ENCODE measurements at regions not wholly inside any gene's neighbourhood (a gene's known extent, or its start where the extent isn't known, plus 50 kb on each side); places are given as distances from the start of the nearest gene placed in this dataset.

DNA sequence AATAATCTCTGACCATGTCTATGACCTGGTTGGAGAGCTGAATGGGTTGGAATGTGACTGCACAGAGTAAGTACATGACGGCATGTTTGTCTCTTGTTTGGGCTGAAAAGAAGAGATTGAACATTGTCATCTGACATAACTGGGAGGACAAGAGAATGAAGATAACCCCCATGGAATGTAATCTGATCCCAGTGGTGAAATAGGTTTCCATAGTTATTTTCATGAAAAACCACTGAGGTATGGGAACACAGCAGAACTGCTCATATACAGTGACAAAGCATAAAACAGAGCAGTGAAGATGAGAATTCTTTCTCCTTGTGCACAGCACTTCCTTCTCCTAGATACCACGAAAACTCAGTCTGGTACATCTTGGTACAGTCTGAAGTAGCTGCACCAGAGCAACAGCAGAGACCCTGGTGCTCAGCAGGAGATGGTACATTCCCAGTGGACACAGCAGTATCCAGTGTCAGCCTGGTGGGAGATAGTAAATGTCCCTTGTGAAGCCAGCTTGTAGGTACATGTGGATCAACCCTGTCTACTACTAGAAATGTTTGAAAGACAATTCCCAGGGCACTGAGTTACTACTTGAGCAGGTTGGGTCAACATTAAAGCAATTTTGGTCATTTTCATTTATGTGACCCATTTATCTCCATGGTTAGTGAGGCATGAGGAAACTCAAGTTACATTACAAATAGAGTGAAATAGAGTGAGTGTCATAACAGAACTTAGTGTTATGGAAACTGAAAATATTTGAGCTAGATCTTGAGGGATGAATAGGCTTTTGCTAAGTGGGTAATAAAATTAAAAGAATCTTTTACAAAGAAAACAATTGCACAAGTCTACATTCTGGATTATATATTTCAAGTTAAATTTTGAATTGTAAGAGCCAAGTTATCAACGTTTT, 178.3 kb downstream of the SUCNR1 start:
- H3K4me2 ChIP-seq (ENCODE audit: low read depth, low read length, poor library complexity, severe bottlenecking) = no peak overlapping the region
- no peaks in the 10 kb centered on the region for H3K79me2 ChIP-seq (ENCODE audit: low read length)

DNA sequence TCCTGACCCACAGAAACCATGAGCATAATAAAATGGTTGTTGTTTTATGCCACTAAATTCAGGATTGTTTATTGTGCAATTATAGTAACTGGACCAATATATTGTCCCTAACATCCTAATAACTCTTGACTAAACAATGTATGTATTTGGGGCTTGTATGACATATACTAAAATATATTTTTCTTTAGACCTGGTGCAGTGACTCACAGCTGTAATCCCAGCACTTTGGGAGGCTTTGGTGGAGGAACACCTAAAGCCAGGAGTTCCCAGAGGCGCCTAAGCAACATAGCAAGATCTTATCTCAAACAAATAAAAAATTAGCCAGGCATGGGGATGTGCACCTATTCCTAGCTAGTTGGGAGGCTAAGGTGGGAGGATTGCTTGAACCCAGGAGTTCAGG, 180.4 kb downstream of the SUCNR1 start:
- DNase-seq = no peak
- Histone ChIP-seq H3K9me3 (ENCODE audit: low read length) (no peaks in the 10 kb centered on the region), H2AFZ (ENCODE audit: low read length) (no peak overlapping the region), H3K27me3 (ENCODE audit: low read length) (no peaks in the 10 kb centered on the region), H3K9ac (ENCODE audit: low read length) (no peak overlapping the region), H3K79me2 (ENCODE audit: low read length) (no peaks in the 10 kb centered on the region), H3K4me1 (ENCODE audit: low read length) (no peaks in the 10 kb centered on the region), H3K4me2 (ENCODE audit: low read depth, low read length, poor library complexity, severe bottlenecking) (no peak overlapping the region), H3K9me2 (replicated peaks; ENCODE audit: insufficient read depth, low read length) (no peaks in the 10 kb centered on the region), H3K4me3 (ENCODE audit: low read length) (no peak overlapping the region), H3K36me3 (ENCODE audit: insufficient read depth, low read length) (no peaks in the 10 kb centered on the region), H4K20me1 (ENCODE audit: insufficient read depth, low read depth, low read length) (no peaks in the 10 kb centered on the region), H3K27ac (ENCODE audit: low read length) (no peak overlapping the region)

More for the DNA sequence above, 178.3 kb downstream of the SUCNR1 start:
- Histone ChIP-seq H3K9ac (ENCODE audit: low read length) (no peak overlapping the region), H3K9me3 (ENCODE audit: low read length) (no peaks in the 10 kb centered on the region), H3K4me1 (ENCODE audit: low read length) (no peaks in the 10 kb centered on the region), H3K27me3 (ENCODE audit: low read length) (no peaks in the 10 kb centered on the region), H3K9me2 (replicated peaks; ENCODE audit: insufficient read depth, low read length) (no peaks in the 10 kb centered on the region), H4K20me1 (ENCODE audit: insufficient read depth, low read depth, low read length) (no peaks in the 10 kb centered on the region), H2AFZ (ENCODE audit: low read length) (no peak overlapping the region), H3K4me3 (ENCODE audit: low read length) (no peak overlapping the region), H3K27ac (ENCODE audit: low read length) (no peak overlapping the region), H3K36me3 (ENCODE audit: insufficient read depth, low read length) (no peaks in the 10 kb centered on the region)
- DNase-seq = no peak

DNA sequence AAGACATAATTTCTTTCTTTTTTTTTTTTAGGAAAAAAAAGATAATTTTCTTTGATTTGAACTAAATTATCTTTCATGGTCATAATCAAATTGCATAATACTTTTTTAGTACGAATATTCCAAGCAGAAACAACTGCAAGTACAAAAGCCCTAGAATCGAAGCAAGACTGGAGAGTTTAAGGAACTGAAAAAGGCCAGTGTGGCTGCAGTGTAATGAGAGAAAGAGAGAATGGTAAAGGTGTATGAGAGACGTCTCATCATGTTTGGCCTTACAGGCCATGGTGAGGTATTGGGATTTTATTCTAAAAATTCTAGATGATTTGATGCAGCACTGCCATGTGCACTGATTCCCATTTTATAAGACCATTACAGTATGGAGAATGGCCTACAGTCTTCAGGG, 180.9 kb downstream of the SUCNR1 start:
- H3K4me2 ChIP-seq (ENCODE audit: low read depth, low read length, poor library complexity, severe bottlenecking) = no peak overlapping the region
- H3K4me1 ChIP-seq (ENCODE audit: low read length) = no peaks in the 10 kb centered on the region
- H3K27me3 ChIP-seq (ENCODE audit: low read length) = no peaks in the 10 kb centered on the region
- no peak overlapping the region for H2AFZ ChIP-seq (ENCODE audit: low read length)
- no peaks in the 10 kb centered on the region for H3K79me2 ChIP-seq (ENCODE audit: low read length)
- DNase-seq = no peak
- H3K9me3 ChIP-seq (ENCODE audit: low read length) = no peaks in the 10 kb centered on the region
- no peak overlapping the region for H3K27ac ChIP-seq (ENCODE audit: low read length)
- H3K4me3 ChIP-seq (ENCODE audit: low read length) = no peak overlapping the region
- no peaks in the 10 kb centered on the region for H4K20me1 ChIP-seq (ENCODE audit: insufficient read depth, low read depth, low read length)
- no peaks in the 10 kb centered on the region for H3K9me2 ChIP-seq (replicated peaks; ENCODE audit: insufficient read depth, low read length)
- H3K36me3 ChIP-seq (ENCODE audit: insufficient read depth, low read length) = no peaks in the 10 kb centered on the region
- H3K9ac ChIP-seq (ENCODE audit: low read length) = no peak overlapping the region

DNA sequence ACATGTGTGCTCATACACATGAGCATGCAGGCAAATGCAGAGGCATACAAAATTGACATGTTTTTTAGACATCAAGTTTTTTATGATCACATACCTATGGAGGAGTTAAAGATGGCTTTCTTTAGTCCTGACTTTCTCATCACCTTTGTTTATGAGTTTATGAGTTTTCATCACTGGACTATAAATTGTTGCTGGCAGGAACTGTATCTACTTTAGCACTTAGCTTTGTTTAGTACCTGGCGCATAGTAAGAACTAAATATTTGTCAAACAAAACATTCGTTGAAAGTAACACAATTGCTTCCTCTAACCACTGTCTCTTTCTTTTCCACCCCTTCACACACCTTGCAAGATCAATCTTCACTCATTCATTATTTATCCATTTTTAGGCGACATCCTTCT, 182.6 kb downstream of the SUCNR1 start:
- no peak overlapping the region for H3K4me3 ChIP-seq (ENCODE audit: low read length)
- no peaks in the 10 kb centered on the region for H3K4me1 ChIP-seq (ENCODE audit: low read length)

DNA sequence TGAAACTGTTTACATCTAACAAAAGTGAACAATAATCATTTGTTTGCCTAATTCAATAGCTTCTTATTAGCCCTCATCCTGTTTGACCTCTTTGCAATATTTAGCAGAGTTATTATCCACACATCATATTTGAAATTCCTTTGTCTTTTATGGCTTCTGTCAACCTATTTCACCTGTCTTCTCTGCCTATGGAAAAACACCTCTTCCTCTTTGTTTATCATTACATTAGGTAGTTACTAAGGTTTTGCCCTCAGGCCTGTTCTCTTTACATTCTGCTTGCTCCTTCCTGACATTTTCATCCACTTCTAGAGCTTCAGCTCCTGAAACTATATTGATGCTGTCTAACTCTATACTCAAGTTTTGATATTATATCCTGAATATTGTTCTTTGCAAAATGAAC, 183.0 kb downstream of the SUCNR1 start:
- Histone ChIP-seq H3K4me2 (ENCODE audit: low read depth, low read length, poor library complexity, severe bottlenecking) (no peak overlapping the region), H3K27me3 (ENCODE audit: low read length) (no peaks in the 10 kb centered on the region), H3K9ac (ENCODE audit: low read length) (no peak overlapping the region), H3K4me3 (ENCODE audit: low read length) (no peak overlapping the region), H3K4me1 (ENCODE audit: low read length) (no peaks in the 10 kb centered on the region), H3K9me3 (ENCODE audit: low read length) (no peaks in the 10 kb centered on the region), H3K36me3 (ENCODE audit: insufficient read depth, low read length) (no peaks in the 10 kb centered on the region), H4K20me1 (ENCODE audit: insufficient read depth, low read depth, low read length) (no peaks in the 10 kb centered on the region), H3K79me2 (ENCODE audit: low read length) (no peaks in the 10 kb centered on the region), H3K27ac (ENCODE audit: low read length) (no peak overlapping the region), H3K9me2 (replicated peaks; ENCODE audit: insufficient read depth, low read length) (no peaks in the 10 kb centered on the region), H2AFZ (ENCODE audit: low read length) (no peak overlapping the region)
- DNase-seq = no peak

More for the DNA sequence above, 182.6 kb downstream of the SUCNR1 start:
- no peak for DNase-seq
- Histone ChIP-seq H4K20me1 (ENCODE audit: insufficient read depth, low read depth, low read length) (no peaks in the 10 kb centered on the region), H3K36me3 (ENCODE audit: insufficient read depth, low read length) (no peaks in the 10 kb centered on the region), H3K27ac (ENCODE audit: low read length) (no peak overlapping the region), H3K9me2 (replicated peaks; ENCODE audit: insufficient read depth, low read length) (no peaks in the 10 kb centered on the region), H3K27me3 (ENCODE audit: low read length) (no peaks in the 10 kb centered on the region), H3K9me3 (ENCODE audit: low read length) (no peaks in the 10 kb centered on the region), H3K79me2 (ENCODE audit: low read length) (no peaks in the 10 kb centered on the region), H3K4me2 (ENCODE audit: low read depth, low read length, poor library complexity, severe bottlenecking) (no peak overlapping the region), H3K9ac (ENCODE audit: low read length) (no peak overlapping the region), H2AFZ (ENCODE audit: low read length) (no peak overlapping the region)

DNA sequence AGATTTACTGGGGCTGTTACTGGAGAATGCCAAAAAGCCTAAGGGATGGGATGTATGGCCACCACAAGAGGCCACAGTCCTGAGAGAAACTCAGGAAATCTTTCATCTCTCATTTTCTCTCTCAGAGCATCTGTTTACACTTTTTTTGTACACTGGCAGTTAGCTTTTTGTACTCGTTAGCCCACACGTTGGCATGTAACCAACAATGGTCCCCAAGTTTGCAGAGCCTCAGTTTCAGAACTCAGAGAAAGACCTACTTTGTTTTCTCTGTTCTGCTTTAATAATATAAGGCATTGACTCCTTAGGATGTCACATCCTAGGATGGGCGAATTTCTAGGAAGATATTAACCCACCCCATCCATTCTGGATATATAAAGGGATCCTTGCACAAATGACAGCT, 183.5 kb downstream of the SUCNR1 start:
- no peaks in the 10 kb centered on the region for H3K36me3 ChIP-seq (ENCODE audit: insufficient read depth, low read length)
- no peaks in the 10 kb centered on the region for H3K27me3 ChIP-seq (ENCODE audit: low read length)
- DNase-seq = no peak
- H3K79me2 ChIP-seq (ENCODE audit: low read length) = no peaks in the 10 kb centered on the region
- H3K9me2 ChIP-seq (replicated peaks; ENCODE audit: insufficient read depth, low read length) = no peaks in the 10 kb centered on the region
- H4K20me1 ChIP-seq (ENCODE audit: insufficient read depth, low read depth, low read length) = no peaks in the 10 kb centered on the region
- H3K4me1 ChIP-seq (ENCODE audit: low read length) = no peaks in the 10 kb centered on the region
- no peak overlapping the region for H2AFZ ChIP-seq (ENCODE audit: low read length)
- H3K4me2 ChIP-seq (ENCODE audit: low read depth, low read length, poor library complexity, severe bottlenecking) = no peak overlapping the region
- no peak overlapping the region for H3K9ac ChIP-seq (ENCODE audit: low read length)
- no peak overlapping the region for H3K4me3 ChIP-seq (ENCODE audit: low read length)
- no peaks in the 10 kb centered on the region for H3K9me3 ChIP-seq (ENCODE audit: low read length)
- no peak overlapping the region for H3K27ac ChIP-seq (ENCODE audit: low read length)

DNA sequence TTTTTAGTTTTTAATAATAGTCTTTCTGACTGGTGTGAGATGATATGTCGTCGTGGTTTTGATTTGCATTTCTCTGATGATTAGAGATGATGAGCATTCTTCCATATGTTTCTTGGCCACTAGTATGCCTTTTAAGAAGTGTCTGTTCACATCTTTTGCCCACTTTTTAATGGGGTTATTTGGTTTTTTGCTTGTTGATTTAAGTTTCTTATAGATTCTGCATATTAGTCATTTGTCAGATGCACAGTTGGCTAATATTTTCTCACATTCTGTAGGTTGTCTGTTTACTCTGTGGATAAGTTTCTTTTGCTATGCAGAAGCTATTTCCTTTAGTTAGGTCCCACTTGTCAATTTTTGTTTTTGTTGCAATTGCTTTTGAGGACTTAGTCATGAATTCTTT, 185.4 kb downstream of the SUCNR1 start:
- Histone ChIP-seq H3K79me2 (ENCODE audit: low read length) (no peaks in the 10 kb centered on the region), H3K27ac (ENCODE audit: low read length) (no peak overlapping the region), H2AFZ (ENCODE audit: low read length) (no peak overlapping the region), H3K27me3 (ENCODE audit: low read length) (no peaks in the 10 kb centered on the region), H3K9me2 (replicated peaks; ENCODE audit: insufficient read depth, low read length) (no peaks in the 10 kb centered on the region), H3K4me3 (ENCODE audit: low read length) (no peak overlapping the region), H3K36me3 (ENCODE audit: insufficient read depth, low read length) (no peaks in the 10 kb centered on the region), H3K9me3 (ENCODE audit: low read length) (no peaks in the 10 kb centered on the region), H3K4me2 (ENCODE audit: low read depth, low read length, poor library complexity, severe bottlenecking) (no peak overlapping the region), H4K20me1 (ENCODE audit: insufficient read depth, low read depth, low read length) (no peaks in the 10 kb centered on the region), H3K9ac (ENCODE audit: low read length) (no peak overlapping the region), H3K4me1 (ENCODE audit: low read length) (no peaks in the 10 kb centered on the region)
- DNase-seq = no peak

DNA sequence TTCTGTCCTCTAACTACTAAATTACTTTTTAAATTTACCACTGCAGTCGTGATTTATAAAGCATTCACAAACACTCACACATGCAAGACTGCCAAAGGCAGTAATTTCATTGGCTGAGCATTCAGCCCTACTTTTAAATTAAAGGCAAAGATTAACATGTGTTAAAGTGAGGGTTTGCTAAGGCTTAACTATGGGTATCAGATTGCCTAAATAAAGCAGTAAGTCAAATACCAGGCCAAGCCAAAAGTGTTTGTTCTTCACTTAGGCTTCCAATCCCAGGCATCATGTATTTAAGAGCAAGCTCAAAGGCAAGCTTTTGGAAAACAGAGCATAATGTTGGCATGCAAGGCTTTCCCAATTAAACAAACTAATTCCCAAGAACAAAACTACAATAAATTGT, 187.3 kb downstream of the SUCNR1 start:
- H3K27me3 ChIP-seq (ENCODE audit: low read length) = no peaks in the 10 kb centered on the region
- no peaks in the 10 kb centered on the region for H3K4me1 ChIP-seq (ENCODE audit: low read length)
- H3K4me3 ChIP-seq (ENCODE audit: low read length) = no peak overlapping the region
- no peaks in the 10 kb centered on the region for H3K79me2 ChIP-seq (ENCODE audit: low read length)
- DNase-seq = no peak
- no peaks in the 10 kb centered on the region for H3K9me3 ChIP-seq (ENCODE audit: low read length)
- no peaks in the 10 kb centered on the region for H4K20me1 ChIP-seq (ENCODE audit: insufficient read depth, low read depth, low read length)
- H3K9me2 ChIP-seq (replicated peaks; ENCODE audit: insufficient read depth, low read length) = no peaks in the 10 kb centered on the region
- no peak overlapping the region for H3K4me2 ChIP-seq (ENCODE audit: low read depth, low read length, poor library complexity, severe bottlenecking)
- no peaks in the 10 kb centered on the region for H3K36me3 ChIP-seq (ENCODE audit: insufficient read depth, low read length)
- H2AFZ ChIP-seq (ENCODE audit: low read length) = no peak overlapping the region
- no peak overlapping the region for H3K27ac ChIP-seq (ENCODE audit: low read length)
- H3K9ac ChIP-seq (ENCODE audit: low read length) = no peak overlapping the region
